GM12891 (cell line): ENCODE measurements at regions not wholly inside any gene's neighbourhood (a gene's known extent, or its start where the extent isn't known, plus 50 kb on each side); places are given as distances from the start of the nearest gene placed in this dataset.

ENCODE experiments used
- POLR2A ChIP-seq: IDR thresholded peaks from 2 replicates; pipeline ENCODE4 v1.6.1; 2011; ENCODE audit warnings: low read depth, low read length, control low read depth
- POLR2AphosphoS5 ChIP-seq: IDR thresholded peaks from 2 replicates; pipeline ENCODE4 v1.6.1; 2011; ENCODE audit warnings: low read depth, low read length, control low read depth

DNA sequence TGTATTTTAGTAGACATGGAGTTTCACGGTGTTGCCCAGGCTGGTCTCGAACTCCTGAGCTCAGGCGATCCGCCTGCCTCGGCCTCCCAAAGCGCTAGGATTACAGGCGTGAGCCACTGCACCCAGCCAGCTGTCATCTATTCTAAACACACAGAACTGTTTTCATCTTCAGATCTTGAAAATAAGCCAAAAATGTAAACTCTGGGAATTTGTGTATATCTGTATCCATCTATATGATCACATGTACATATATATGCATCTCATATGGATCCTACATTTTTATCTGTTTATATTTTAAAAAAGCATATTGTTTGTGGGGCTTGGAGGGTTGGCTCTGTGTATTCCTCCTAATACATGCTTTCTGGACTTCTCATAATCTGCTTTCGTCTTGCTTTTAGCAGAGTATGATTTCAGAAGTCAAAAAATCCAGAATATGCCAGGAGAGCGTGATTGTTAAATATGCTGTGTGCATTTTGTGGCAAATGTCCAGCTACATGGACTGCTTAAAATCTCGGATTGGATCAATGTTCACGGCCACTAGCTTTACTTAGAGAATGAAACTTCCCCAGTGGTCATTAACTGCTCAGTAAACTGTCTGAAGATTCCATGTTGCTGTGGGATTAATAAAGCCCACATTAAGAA, 274.4 kb upstream of the IRX1 start:
- TF ChIP-seq POLR2AphosphoS5, result no peak
- no peak for TF ChIP-seq POLR2A
